Stimulated activated CD4-positive, alpha-beta T cell treated with anti-CD3 and anti-CD28 coated beads, Interleukin-4, amount 100 ng/mL, for 4 hours (primary cell): ENCODE measurements at regions not wholly inside any gene's neighbourhood (a gene's known extent, or its start where the extent isn't known, plus 50 kb on each side); places are given as distances from the start of the nearest gene placed in this dataset.

ENCODE experiments used
- DNase-seq, 2 experiments: peaks; one replicate each; pipeline ENCODE4 v3.0.0-alpha.2; 2020

DNA sequence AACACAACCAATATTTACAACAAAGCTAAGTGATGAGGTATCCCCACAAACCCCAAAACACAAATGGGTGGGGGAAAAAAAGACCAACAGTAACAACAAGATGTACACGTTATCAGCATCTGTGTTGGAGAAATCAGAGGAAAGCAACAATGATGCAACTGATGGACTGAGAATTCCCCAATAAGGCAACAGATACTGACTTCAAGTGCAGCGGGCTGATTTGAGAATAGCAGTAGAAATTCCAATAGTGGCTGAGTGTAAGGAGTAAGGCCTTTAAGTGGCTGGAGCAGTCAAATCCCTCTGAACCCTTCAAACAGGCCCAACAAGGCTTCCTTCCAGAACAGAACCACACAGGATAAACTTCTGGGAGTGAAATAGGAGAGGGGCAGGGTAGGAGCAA is 97.6 kb downstream of the TM2D1 start:
- no peak for DNase-seq

DNA sequence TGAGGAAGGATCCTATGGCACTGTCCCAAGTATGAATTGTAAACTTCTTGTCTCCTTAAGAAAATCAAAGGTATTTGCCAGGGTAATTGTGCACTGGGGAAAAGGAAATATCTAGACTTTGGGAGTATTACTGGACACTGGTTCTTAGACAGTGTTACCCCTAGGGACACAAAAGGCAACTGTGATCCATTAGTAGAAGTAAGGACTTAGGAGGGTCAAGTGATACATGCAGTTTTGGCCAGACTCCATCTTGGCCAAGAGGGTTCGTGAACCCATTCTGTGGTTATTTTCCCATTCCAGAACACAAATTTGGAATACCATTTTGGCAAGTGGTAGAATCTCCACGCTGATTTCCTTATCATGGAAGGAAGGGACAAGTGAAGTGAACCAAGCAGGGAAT is 98.1 kb downstream of the TM2D1 start:
- no peak for DNase-seq

DNA sequence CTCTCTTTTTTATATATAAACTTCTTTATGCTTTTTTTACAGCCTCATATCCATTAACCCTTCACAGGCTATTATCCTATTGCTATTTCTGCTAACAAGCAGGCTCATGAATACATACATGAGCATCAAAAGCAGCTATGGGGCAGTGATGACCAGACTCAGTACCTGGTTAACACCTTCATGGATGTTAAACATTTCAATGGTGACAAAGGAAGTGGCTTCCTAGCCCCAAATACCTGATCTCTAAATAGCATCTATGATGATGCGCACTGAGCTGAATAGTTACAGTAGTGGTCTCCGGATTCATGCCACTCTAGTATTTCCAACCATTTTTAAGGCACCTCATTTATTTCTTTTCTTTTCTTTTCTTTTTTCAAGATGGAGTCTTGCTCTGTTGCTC is 101.1 kb downstream of the TM2D1 start:
- no peak for DNase-seq

GRCh38 chr1:61620536-61620935 is 104.4 kb downstream of the TM2D1 start:
- DNase-seq: no peak

- no peak for DNase-seq
Measured at GRCh38 chr1:61618755-61619154, 106.2 kb downstream of the TM2D1 start.

DNA sequence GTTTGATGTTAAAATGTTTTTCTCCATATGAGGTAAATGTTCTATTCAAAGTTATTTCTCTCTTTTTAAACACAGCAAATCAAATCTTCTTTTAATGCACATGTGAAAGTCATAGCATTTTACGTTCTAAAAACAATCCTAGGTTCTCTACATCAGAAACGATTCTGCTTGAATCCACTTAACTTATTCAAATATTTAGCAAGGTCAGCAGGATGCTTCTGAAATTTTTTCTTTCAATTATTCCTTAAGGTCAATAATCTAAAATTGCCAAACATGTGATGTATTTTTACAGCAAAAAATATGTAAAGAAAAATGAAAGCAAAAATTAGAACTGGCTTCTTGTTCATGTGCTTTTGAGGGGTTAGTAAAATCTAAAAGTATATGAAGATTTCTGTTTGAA is 106.7 kb downstream of the TM2D1 start:
- DNase-seq: no peak

DNA sequence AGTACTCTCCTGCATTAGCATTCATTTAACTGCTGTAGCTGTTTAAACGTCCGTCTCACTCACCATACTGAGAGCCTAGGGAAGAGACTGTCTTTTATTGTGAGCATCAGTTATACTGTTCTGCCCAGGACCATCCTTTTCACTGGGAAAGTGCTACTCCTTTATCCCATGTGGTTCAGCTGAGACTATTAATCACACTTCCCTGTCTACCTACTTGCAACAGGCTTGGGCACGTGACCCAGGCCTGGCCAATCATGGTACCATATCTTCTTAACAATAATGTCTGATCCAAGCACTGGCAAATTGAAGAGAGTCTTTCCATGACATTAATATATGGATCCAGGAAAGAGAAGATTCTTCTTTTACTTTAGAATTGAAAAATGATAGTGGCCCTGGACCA is 108.1 kb downstream of the TM2D1 start:
- no peak for DNase-seq

DNA sequence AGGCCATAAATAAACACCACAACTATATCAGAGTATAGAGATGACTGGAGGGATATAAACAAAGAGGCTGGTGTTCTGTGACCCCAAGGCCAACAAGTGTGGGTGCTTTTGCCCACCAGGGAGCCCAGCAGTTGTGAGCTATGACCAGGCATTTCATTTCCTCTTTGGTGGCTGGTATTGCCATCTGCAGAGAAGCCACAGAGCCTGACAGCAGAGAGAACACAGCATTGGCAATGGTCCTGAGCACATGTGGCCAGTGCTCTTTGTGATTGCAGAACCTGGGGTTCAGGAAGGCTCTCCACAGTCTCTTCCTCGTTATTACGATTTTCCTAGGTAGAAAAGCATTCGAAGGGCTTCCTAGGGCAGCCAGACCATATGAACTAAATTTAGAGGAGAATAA is 112.3 kb downstream of the TM2D1 start:
- no peak for DNase-seq

DNA sequence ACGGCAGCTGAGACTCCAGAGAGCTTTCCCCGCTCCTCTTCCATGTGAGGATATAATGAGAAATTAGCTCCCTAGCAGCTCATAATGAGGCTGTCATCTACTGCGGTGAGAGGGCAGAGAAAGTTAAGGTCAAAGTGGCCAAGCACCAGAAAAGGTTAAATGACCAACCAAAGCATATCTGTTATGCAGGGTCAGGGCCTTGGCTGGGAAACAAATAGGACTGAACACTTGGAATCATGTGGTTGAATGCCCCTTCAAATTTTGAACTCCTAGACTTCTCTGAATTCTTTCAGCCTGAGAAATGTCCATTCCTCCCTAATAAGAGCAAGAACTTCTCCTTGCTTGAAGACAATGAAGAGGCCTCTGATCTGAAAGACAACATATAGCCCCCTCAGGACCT is 115.9 kb downstream of the TM2D1 start:
- DNase-seq: no peak

DNA sequence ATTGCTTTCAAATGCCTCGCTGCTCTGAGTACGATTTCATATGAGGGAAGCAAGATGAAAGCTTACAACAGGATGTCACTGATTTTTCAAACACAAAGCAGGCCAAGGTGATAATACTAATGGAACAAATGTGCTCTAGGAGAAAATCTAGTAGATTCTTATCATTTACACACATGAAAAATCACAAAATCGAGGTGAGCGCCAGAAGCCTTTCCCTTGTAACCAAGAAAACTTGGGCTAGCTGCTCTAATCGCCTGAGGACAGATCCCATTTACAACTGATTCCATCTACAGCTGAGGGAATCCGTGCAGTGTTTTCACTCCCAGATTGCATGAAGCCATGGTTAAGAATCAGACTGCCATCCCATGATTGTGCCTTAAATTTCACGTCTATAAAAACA is 117.5 kb downstream of the TM2D1 start:
- no peak for DNase-seq

DNA sequence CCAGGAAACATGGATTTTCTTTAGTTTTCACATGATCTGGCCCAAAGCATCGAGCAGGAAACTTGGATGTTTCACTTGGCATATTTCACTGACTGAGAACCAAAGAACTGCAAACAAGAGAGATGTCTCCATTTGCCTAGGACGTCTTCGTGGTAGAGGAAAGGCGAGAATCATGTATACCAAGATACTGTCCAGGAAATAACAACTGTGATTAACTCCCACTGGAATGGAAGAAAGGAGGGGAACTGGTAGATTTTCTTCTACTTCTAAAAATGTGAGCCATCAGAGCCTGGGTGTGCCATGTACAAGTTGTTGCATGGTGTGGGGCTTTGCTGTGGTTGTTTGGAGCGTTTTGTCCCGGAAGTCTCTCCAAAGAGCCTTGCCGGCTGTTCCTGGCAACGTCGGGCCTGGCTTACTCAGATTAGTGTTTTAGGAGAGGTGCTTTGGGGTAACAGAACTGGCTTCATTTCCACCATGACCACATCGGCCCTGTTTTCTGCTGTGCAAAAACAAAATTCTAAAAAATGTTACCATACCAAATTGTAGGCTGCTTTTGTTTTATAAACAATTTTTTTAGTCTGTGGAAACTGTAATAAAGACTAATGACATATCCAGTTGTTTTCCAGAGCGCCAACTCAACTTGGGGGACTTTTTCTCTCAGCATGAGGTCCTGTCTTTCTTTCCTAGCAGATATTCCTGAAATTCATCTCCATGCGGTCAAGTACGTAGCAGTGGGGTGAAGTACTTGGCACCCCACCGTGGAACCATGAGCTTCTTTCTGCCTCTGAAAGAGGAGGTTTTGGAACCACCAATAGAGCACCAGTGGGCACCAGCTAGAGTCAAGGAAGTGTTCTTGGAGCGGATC is 118.3 kb downstream of the TM2D1 start:
- no peak for DNase-seq

DNA sequence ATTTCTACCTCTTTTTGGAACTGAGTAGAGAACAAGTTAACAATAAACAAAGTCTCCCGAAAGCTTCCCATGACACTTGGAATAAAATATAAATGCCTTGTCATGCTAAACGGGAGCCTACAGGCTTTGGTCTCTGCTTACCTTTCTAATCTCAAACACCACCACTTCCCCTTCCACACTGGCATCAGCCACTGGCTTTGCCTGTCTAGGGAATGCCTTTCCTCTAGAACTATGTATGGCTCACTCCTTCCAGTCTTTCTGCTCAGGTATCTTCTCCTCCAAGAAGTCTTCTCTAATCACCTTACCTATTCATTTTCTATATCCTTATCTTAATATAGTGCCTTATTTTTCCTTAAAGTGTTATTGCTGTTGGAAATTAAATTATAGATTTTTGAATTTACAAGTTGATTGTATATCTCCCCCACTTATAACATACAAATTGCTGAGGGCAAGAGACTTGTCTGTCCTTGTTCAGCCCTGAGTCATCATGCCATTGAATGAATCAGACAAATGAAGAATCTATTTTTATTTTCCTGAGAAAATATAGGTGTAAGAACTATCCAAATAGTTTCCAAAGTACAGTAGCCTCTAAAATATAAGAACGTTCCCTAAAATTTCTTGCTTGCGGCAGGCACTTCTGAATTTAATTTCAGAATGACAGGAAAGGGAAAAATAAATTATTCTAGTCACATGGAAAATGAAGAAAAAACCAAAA is 119.2 kb downstream of the TM2D1 start:
- no peak for DNase-seq

DNA sequence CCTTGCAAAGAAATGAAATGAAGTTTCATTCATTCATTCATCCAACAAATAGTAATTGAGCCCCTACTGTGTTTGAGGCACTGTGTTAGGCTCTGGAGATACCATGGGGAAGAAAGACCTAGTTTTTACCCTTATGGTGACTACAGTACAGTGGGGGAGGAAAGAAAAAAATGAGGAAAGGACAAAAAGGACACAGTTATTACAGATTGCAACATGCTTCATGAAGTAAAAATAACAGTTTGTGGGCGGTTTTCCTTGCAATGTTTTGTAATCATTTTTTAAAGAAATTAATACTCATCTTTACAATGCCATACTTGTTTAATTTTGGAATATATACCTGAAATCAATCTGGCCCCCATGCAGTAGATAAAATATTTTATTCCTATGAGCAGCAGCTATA is 120.3 kb downstream of the TM2D1 start:
- DNase-seq: no peak

DNA sequence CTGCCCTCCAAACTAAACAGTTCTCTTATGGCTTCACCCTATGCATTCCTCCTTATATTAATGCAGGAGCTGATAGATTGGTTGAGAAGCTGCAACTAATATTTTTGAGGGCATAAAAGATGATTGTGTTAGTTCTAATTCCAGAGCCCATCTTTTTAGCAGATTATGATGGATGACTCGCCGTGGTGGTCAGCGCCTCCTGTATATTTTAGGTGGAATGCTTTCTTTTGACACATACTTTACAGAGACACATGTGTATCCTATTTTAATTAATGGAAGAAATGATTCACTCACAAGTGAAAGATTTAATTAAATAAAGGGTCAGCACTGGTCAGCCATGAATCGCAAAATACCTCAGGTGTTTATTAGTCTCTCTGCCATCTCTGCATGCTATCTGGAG is 120.7 kb downstream of the TM2D1 start:
- DNase-seq: no peak

GRCh38 chr1:61602663-61603062 is 122.3 kb downstream of the TM2D1 start:
- no peak for DNase-seq

- no peak for DNase-seq
Measured at GRCh38 chr1:61597601-61598000, 127.3 kb downstream of the TM2D1 start.

DNA sequence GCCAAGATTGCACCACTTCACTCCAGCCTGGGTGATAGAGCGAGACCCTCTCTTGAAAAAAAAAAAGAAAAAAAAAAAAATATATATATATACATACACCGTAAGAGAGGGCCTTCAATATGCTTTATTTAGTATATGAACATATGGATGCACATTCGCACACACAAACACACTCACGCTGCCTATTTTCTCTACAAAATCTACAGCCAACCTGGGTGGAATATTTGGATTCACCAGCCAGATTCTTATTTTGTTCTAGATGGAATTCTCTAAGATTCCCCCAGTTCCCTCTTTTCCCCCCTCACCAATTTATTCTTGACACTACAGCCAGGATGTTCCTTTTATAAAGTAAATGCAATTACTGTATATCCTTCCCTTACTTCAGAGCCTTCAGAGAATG is 131.6 kb downstream of the TM2D1 start:
- DNase-seq: no peak

DNA sequence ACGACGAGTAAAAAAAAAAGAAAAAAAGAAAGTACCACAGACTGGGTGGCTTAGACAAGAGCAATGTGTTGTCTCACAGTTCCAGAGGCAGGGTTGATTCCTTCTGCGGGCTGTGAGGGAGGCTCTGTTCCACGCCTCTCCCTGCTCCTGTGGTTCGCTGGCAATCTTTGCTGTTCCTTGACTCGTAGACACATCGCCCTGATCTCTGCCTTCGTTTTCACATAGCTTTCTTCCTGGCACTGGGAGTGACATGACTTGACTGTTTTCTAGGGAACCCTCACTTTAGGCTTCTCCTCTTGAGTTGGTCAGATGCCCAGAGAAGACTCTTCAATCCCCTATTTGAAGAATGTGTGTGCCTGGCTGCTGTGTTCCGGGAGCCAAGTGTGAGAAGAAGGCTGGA is 133.6 kb downstream of the TM2D1 start:
- no peak for DNase-seq

- DNase-seq: peak; percentile 30 to 46
Measured at GRCh38 chr1:61588736-61589672, 135.9 kb downstream of the TM2D1 start.

DNA sequence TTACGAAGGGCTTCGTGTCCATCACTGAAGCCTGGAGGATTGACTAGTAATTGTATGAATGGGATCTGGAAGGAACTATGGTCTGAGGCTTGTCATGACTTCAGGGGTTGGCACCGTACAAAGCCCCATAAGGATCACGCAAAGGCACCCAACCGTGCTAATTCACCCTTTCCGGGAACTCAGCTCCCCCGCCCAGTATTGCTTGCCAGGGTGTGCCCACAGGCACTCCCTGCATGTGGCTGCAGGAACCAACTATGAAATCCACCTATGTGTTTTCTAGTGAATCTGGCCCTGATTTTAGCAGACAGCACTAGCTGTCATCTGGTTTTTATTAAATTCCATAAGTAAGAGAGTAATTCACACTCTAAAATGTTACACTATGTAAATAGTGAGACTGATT is 139.2 kb downstream of the TM2D1 start:
- DNase-seq: no peak

- no peak for DNase-seq
Measured at GRCh38 chr1:61583703-61584102, 141.2 kb downstream of the TM2D1 start.

DNA sequence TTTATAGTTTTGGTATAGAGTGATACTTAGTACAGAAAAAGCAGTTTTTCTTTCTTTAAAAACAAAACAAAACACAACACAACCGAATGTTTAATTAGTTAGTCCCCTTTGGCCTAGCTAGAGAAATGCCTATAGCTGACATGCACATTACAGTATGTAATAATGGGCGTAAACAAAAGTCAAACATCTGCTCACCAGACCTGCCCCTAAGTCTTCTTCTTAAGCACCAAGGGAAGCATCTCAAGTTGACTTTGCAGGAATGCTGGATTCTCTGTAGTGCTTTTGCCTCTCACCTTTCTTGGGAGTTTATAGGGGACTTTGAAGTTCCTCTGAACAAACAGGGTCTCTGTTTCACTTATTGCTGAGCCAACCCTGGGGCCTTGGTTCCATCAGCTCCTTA is 143.7 kb downstream of the TM2D1 start:
- no peak for DNase-seq

DNA sequence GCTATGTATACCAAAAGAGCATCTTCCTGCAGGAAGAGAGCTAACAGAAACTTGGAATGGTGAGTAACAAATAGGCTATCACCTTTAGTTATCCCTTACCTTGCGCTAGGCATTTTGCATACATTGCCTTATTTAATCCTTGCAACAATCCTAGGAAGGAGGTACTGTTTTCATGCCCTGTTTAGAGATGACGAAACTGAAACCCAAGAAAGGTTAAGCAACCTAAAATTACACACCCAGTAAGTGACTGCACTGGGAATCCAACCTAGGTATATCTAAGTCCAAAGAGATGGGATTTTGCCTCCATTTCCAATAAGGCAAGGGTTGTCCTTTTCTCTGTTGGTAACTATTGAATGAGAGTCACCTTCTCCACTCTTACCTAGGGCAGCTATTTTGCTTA is 144.5 kb downstream of the TM2D1 start:
- no peak for DNase-seq
